Cardiac fibroblast (primary cell): ENCODE measurements at regions not wholly inside any gene's neighbourhood (a gene's known extent, or its start where the extent isn't known, plus 50 kb on each side); places are given as distances from the start of the nearest gene placed in this dataset.
A peak's percentile ranks its signal among the peaks of the same experiment; 100 is the strongest.

Source experiments
- DNase-seq, 2 donors: peaks; one replicate each; pipeline versions ENCODE4 v3.0.0 to v3.0.0-alpha.2; 2010; ENCODE audit warnings: low read depth in 2 of 2
- H3K4me3 ChIP-seq, 2 donors: replicated peaks in 1 of 2; 1 replicate in 1 of 2; 2 replicates in 1 of 2; pipeline ENCODE4 v1.5.1; 2011; ENCODE audit warnings: low read depth in 2 of 2, low read length in 2 of 2, mild to moderate bottlenecking in 2 of 2, moderate library complexity in 1 of 2
- CTCF ChIP-seq: IDR thresholded peaks from one replicate; pipeline ENCODE4 v1.5.1; 2011; ENCODE audit warnings: low read depth, mild to moderate bottlenecking, low read length, inconsistent platforms

- no peak for DNase-seq
- no peak for TF ChIP-seq CTCF
- no peak overlapping the region for H3K4me3 ChIP-seq
Observed at GRCh38 chr2:145655165-145655765, 1135.3 kb upstream of the ZEB2 start.

- DNase-seq = peak in 1 of 2 donors; percentile 23
- no peak for TF ChIP-seq CTCF
- no peak overlapping the region for H3K4me3 ChIP-seq
Observed at GRCh38 chr2:145654746-145655145, 1134.8 kb upstream of the ZEB2 start.

- H3K4me3 ChIP-seq = no peak overlapping the region
- TF ChIP-seq CTCF = no peak
Observed at GRCh38 chr2:145654156-145654555, 1134.2 kb upstream of the ZEB2 start.

GRCh38 chr2:145653553-145653952, 1133.6 kb upstream of the ZEB2 start:
- no peak for TF ChIP-seq CTCF
- DNase-seq = peak in 1 of 2 donors; percentile 54
- H3K4me3 ChIP-seq = no peak overlapping the region

More at GRCh38 chr2:145654156-145654555, 1134.2 kb upstream of the ZEB2 start:
- DNase-seq = no peak

GRCh38 chr2:145652571-145653545, 1132.9 kb upstream of the ZEB2 start:
- no peak overlapping the region for H3K4me3 ChIP-seq
- no peak for TF ChIP-seq CTCF
- peak; percentile 73 to 98 for DNase-seq

GRCh38 chr2:145652036-145652435, 1132.1 kb upstream of the ZEB2 start:
- DNase-seq = peak; percentile 15 to 38
- TF ChIP-seq CTCF = no peak
- H3K4me3 ChIP-seq = no peak overlapping the region
